Lower leg skin (tissue), 4 donors: ENCODE measurements at regions not wholly inside any gene's neighbourhood (a gene's known extent, or its start where the extent isn't known, plus 50 kb on each side); places are given as distances from the start of the nearest gene placed in this dataset.

Experiments used
- DNase-seq, 2 donors: peaks; one replicate each; pipeline ENCODE4 v3.0.0-alpha.2; 2019; ENCODE audit warnings: low spot score in 2 of 2
- H3K4me3 ChIP-seq: fragments of 200-600 bp; sonication (generic); 2 replicates; pipeline ENCODE4 v1.5.1; 2017; ENCODE audit warnings: mild to moderate bottlenecking, low read depth; ENCODE audit not compliant: poor library complexity, severe bottlenecking
- CTCF ChIP-seq, 3 donors: fragments of 450-650 bp; IDR thresholded peaks; one replicate each; pipeline ENCODE4 v1.5.1; 2016; ENCODE audit warnings: antibody characterized with exemption in 3 of 3, mild to moderate bottlenecking in 3 of 3, moderate library complexity in 2 of 3
- POLR2A ChIP-seq, 2 donors: fragments of 450-650 bp; IDR thresholded peaks; one replicate each; pipeline ENCODE4 v1.6.1; 2016 to 2017; ENCODE audit warnings: antibody characterized with exemption in 2 of 2, mild to moderate bottlenecking in 1 of 2, moderate library complexity in 1 of 2
- WGBS, 2 donors: methylation state at CpG; one replicate each; pipeline ENCODE4 v1.1.5; 2018; 5-methylcytosine and 5-hydroxymethylcytosine counted together
- intact Hi-C: fragments of 100-400 bp; cut with DNase I; formaldehyde crosslinking; loops from one replicate; pipeline ENCODE4 v1.15.0; 2023; ENCODE audit warnings: low total_unique reads

- intact Hi-C loops: no loop called here
- TF ChIP-seq POLR2A (IDR thresholded peaks at IDR 0.05) (no peak), CTCF (IDR thresholded peaks at IDR 0.05) (no peak)
- no peak overlapping the region for H3K4me3 ChIP-seq
- DNase-seq: peak in 1 of 2 donors; percentile 75
- 83 to 97% methylated on average over 9 to 12 of the region's 14 CpGs for WGBS, 2 donors
These were observed 932.8 kb downstream of the BRD1 start for GRCh38 chr22:48894804-48895250.

DNA sequence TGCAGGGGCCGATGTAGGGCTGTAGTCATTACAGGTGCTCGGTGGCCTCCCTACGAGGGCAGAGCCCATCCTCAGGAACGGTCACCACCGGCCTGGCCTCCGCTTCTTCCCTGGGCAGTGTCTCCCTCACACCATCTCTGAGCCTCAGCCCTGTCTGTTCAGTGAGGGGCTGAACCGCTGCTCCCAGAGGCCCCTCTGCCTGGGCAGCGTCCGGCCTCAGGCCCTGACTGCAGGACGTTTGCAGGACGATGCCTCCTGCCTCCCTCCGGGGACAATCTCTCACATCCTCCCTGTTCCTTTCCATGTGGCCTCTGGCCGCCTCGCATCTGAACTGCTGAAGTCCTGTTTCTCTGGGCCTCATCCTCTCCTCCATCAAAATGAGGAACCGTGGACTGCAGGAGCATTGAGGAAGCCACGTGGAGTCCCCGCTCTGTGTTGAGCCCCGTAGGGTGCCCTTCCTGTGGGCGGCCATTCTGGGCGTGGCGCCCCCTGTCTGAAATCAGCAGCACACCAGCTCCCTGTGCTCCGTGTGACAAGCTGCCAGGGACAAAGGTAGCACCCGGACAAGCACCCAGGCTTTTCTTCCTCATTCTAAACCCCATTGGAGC, 933.5 kb downstream of the BRD1 start:
- intact Hi-C loops: no loop called here
- WGBS, 2 donors: 64 to 68% methylated on average over 21 to 23 of the region's 23 CpGs
- DNase-seq: peak in 1 of 2 donors; percentile 82
- no peak overlapping the region for H3K4me3 ChIP-seq
- no peak for TF ChIP-seq CTCF (IDR thresholded peaks at IDR 0.05)
- no peak for TF ChIP-seq POLR2A (IDR thresholded peaks at IDR 0.05)

- TF ChIP-seq POLR2A (IDR thresholded peaks at IDR 0.05) (no peak), CTCF (IDR thresholded peaks at IDR 0.05) (no peak)
- no peak overlapping the region for H3K4me3 ChIP-seq
- 71 to 79% methylated on average over 15 to 16 of the region's 16 CpGs for WGBS, 2 donors
- intact Hi-C loops: no loop called here
- DNase-seq: peak in 1 of 2 donors; percentile 56
These were observed 934.2 kb downstream of the BRD1 start for GRCh38 chr22:48893288-48894063.

DNA sequence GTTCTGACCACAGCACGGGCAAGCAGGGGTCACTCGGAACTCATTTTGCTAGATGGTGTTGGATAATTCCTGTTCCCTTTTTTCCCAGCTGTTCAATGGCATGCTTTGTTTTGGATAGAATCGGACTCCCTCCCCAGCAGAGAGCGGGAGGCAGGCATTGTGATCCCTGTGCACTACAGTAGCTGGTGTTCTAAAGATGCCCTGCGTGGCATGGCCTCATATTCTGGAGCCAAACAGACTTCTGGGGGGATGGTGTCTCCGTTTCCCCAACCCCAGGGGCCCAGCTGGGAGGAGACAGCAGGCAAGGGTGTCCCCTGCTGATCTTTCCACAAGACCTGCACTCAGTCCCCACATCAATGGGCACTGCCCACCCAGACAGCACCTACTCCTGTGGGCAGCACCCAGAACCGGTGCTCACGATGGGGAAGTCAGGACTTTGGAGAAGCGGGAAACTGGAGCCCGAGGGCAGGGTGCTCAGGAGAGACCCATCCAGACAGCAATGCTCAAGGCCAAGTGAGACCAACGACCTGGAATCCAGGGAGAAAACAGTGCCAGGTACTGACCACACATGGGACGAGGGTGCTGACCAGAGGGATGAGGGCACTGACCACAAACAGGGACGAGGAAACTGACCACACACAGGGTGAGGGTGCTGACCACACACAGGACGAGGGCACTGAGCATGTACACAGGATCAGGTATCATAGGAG, 934.9 kb downstream of the BRD1 start:
- no peak for TF ChIP-seq POLR2A (IDR thresholded peaks at IDR 0.05)
- TF ChIP-seq CTCF (IDR thresholded peaks at IDR 0.05): no peak
- no peak overlapping the region for H3K4me3 ChIP-seq
- intact Hi-C loops: no loop called here
- DNase-seq: peak in 1 of 2 donors; percentile 72
- WGBS, 2 donors: 62 to 75% methylated on average over 13 to 14 of the region's 14 CpGs

DNA sequence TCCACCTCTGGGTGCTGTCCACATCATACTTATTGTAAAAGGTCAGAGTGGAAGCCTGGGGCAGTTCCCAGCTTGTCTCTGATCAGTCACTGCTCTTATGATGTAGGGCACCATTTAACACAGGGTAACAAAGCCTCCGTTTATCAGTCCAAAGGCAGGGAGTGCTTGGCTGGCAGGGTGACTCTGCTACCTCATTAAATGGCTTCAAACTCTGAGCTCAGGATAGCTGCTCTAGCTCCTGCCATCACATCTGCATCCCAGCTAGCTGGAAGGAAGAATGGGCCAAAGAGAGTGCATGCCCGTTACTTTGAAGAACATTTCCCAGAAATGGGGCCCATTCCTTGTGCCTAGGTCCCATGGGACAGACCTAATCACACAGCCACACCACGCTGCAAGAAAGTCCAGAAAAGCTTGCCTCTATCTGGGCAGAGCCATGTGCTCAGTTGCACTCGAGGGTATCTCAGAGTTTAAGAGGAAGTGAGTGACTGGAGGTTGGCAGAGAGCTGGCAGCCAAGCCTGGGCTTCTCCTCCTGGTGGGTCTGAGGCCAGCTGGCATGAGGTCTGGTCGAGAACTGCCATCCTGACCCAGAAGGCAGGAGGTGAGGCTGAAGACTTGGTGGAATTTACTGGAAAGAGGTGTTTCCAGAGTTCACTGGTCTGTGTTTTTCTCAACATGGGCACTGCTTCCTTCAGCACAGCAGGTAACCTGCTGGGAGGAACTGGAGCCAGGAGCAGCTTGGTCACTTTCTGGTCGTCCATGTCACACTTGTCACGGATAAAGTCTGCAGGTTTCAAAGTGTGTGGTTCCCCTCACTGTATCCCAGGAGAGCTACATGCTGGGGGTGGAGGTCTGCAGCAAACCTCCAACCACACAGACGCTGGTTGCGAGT, 935.7 kb downstream of the BRD1 start:
- H3K4me3 ChIP-seq: no peak overlapping the region
- no peak for DNase-seq
- intact Hi-C loops: no loop called here
- 64 to 68% methylated on average over 9 of the region's 9 CpGs for WGBS, 2 donors
- TF ChIP-seq CTCF (IDR thresholded peaks at IDR 0.05) (no peak), POLR2A (IDR thresholded peaks at IDR 0.05) (no peak)
